ENCODE measurements at regions not wholly inside any gene's neighbourhood (a gene's known extent, or its start where the extent isn't known, plus 50 kb on each side); places are given as distances from the start of the nearest gene placed in this dataset.

DNA sequence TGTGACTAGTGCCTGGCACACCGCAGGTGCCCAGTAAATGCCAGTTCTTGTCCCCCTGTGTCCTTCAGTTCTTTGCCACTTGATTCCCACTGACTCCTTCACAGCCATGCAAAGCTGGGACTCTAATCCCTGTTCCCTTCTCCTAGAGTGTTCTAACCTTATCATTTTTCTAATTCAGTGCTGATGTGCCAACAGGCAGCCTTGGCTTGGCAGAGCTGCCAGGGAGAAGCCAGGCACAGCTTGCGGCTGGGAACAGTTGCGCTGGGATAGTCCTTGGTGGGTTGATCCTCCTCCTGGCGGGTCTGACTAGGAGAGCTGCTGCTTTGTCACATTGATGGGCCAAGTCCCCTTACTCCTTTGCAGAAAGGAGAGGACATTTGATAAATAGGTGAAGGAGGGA is 654.2 kb downstream of the HS3ST4 start:
- TF ChIP-seq, protein P1, sequence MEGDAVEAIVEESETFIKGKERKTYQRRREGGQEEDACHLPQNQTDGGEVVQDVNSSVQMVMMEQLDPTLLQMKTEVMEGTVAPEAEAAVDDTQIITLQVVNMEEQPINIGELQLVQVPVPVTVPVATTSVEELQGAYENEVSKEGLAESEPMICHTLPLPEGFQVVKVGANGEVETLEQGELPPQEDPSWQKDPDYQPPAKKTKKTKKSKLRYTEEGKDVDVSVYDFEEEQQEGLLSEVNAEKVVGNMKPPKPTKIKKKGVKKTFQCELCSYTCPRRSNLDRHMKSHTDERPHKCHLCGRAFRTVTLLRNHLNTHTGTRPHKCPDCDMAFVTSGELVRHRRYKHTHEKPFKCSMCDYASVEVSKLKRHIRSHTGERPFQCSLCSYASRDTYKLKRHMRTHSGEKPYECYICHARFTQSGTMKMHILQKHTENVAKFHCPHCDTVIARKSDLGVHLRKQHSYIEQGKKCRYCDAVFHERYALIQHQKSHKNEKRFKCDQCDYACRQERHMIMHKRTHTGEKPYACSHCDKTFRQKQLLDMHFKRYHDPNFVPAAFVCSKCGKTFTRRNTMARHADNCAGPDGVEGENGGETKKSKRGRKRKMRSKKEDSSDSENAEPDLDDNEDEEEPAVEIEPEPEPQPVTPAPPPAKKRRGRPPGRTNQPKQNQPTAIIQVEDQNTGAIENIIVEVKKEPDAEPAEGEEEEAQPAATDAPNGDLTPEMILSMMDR (IDR thresholded peaks at IDR 0.05; ENCODE audit: low read depth, low read length, poor library complexity, severe bottlenecking): no peak
- TF ChIP-seq EZH2phosphoT487 (IDR thresholded peaks at IDR 0.05; ENCODE audit: borderline replicate concordance, low read length): no peak
